Prostate gland (tissue), 2 donors: ENCODE measurements at regions not wholly inside any gene's neighbourhood (a gene's known extent, or its start where the extent isn't known, plus 50 kb on each side); places are given as distances from the start of the nearest gene placed in this dataset.

Experiments used
- POLR2A ChIP-seq: fragments of 450-650 bp; IDR thresholded peaks from one replicate; pipeline ENCODE4 v1.6.1; 2016; ENCODE audit warnings: antibody characterized with exemption, mild to moderate bottlenecking
- POLR2AphosphoS5 ChIP-seq: sonication (generic); formaldehyde crosslinking; IDR thresholded peaks from one replicate; pipeline ENCODE4 v1.6.1; 2017; ENCODE audit warnings: antibody characterized with exemption
- TF ChIP-seq, protein P1 (sequence below), 4 experiments: fragments of 200-600 bp in 2 of 4; fragments of 450-650 bp in 2 of 4; sonication (generic) in 2 of 4; IDR thresholded peaks; 1 replicate in 3 of 4; 2 replicates in 1 of 4; pipeline ENCODE4 v1.5.1; 2016 to 2019; ENCODE audit warnings: antibody characterized with exemption in 4 of 4, mild to moderate bottlenecking in 2 of 4, moderate library complexity in 2 of 4

DNA sequence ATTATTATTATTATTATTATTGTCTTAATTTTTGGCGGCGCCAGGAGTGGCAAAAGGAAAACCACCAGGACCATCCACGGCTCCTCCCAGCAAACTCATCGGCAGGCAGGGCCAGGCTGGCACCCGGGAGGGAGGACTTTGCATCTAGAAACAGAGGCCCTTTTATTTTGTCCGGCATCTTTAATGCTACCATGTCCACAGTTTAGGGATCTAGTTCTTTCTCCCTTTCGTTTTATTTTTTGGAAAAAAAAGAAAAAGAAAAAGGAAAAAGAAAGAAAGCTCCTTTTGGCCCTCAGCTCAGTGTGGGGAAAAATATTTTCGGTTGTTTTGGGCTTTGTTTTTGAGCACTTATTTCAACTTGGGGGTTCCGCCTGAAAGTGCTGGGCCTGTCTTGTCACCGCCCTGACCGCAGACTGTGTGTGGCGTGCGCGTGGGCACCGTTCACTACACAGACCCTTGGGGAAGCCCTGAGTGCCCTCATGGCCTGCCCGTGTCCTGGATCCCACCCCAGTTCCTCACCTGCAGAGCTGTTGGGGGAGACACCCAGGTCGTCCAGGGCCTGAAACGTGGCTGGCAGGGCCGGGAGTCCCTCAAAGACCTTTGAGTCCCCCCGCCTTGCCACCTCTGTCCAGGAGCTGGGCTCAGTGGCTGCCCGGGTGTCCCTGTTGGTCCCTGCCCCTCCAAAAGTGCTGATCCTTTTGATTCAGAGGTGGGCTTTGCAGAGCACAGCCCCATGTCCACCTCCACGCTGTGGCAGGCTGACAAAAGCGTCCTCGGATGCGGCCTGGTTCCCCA is 69.1 kb upstream of the PPARA start:
- TF ChIP-seq POLR2A (no peak), POLR2AphosphoS5 (no peak)
- TF ChIP-seq, protein P1, sequence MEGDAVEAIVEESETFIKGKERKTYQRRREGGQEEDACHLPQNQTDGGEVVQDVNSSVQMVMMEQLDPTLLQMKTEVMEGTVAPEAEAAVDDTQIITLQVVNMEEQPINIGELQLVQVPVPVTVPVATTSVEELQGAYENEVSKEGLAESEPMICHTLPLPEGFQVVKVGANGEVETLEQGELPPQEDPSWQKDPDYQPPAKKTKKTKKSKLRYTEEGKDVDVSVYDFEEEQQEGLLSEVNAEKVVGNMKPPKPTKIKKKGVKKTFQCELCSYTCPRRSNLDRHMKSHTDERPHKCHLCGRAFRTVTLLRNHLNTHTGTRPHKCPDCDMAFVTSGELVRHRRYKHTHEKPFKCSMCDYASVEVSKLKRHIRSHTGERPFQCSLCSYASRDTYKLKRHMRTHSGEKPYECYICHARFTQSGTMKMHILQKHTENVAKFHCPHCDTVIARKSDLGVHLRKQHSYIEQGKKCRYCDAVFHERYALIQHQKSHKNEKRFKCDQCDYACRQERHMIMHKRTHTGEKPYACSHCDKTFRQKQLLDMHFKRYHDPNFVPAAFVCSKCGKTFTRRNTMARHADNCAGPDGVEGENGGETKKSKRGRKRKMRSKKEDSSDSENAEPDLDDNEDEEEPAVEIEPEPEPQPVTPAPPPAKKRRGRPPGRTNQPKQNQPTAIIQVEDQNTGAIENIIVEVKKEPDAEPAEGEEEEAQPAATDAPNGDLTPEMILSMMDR (IDR thresholded peaks at IDR 0.05): no peak
